ENCODE measurements at regions not wholly inside any gene's neighbourhood (a gene's known extent, or its start where the extent isn't known, plus 50 kb on each side); places are given as distances from the start of the nearest gene placed in this dataset.

- TF ChIP-seq CTCF (IDR thresholded peaks at IDR 0.05; ENCODE audit: low read depth, low read length): no peak
- H3K4me3 ChIP-seq (ENCODE audit: low read depth, low read length): no peak overlapping the region
Observed at GRCh38 chr11:33946930-33947329, 55.1 kb upstream of the LMO2 start.

GRCh38 chr11:33945481-33946268 lies 53.8 kb upstream of the LMO2 start:
- no peak for TF ChIP-seq CTCF (IDR thresholded peaks at IDR 0.05; ENCODE audit: low read depth, low read length)
- H3K4me3 ChIP-seq (ENCODE audit: low read depth, low read length): no peak overlapping the region

- no peak for TF ChIP-seq CTCF (IDR thresholded peaks at IDR 0.05; ENCODE audit: low read depth, low read length)
Observed at GRCh38 chr11:33944693-33945424, 53.0 kb upstream of the LMO2 start.

GRCh38 chr11:33944345-33944692 lies 52.4 kb upstream of the LMO2 start:
- TF ChIP-seq CTCF (IDR thresholded peaks at IDR 0.05; ENCODE audit: low read depth, low read length): no peak

More at GRCh38 chr11:33944693-33945424, 53.0 kb upstream of the LMO2 start:
- no peak overlapping the region for H3K4me3 ChIP-seq (ENCODE audit: low read depth, low read length)

GRCh38 chr11:33942954-33943353 lies 51.1 kb upstream of the LMO2 start:
- TF ChIP-seq CTCF (IDR thresholded peaks at IDR 0.05; ENCODE audit: low read depth, low read length): no peak
- H3K4me3 ChIP-seq (ENCODE audit: low read depth, low read length): no peak overlapping the region

More at GRCh38 chr11:33944345-33944692, 52.4 kb upstream of the LMO2 start:
- no peak overlapping the region for H3K4me3 ChIP-seq (ENCODE audit: low read depth, low read length)

- no peak overlapping the region for H3K4me3 ChIP-seq (ENCODE audit: low read depth, low read length)
- no peak for TF ChIP-seq CTCF (IDR thresholded peaks at IDR 0.05; ENCODE audit: low read depth, low read length)
Observed at GRCh38 chr11:33941637-33942160, 49.8 kb upstream of the LMO2 start.

Measured in WI38 (cell line).